GM23338 (cell line): ENCODE measurements at regions not wholly inside any gene's neighbourhood (a gene's known extent, or its start where the extent isn't known, plus 50 kb on each side); places are given as distances from the start of the nearest gene placed in this dataset.

Experiments
- CTCF ChIP-seq, 2 experiments: fragments of 200-600 bp in 1 of 2; sonication (generic) in 1 of 2; conservative IDR thresholded peaks; 2 replicates each; pipeline versions ENCODE4 v1.5.1 to v1.6.1; 2016 to 2017; ENCODE audit warnings: antibody characterized with exemption in 2 of 2, low read depth in 2 of 2, mild to moderate bottlenecking in 2 of 2, moderate library complexity in 1 of 2
- REST ChIP-seq: IDR thresholded peaks from one replicate; pipeline ENCODE4 v1.6.1; 2018; ENCODE audit warnings: antibody characterized with exemption; ENCODE audit not compliant: unreplicated experiment
- ZNF331 ChIP-seq: fragments of 250-450 bp; sonication (Bioruptor Pico); IDR thresholded peaks from 2 replicates; pipeline ENCODE4 v1.5.0; 2020; ENCODE audit warnings: low read depth, mild to moderate bottlenecking, moderate library complexity

- TF ChIP-seq ZNF331 (CRISPR knock-in tag) (no peak), REST (no peak), CTCF (conservative IDR thresholded peaks at IDR 0.05; ENCODE audit: low read depth in 2 of 2) (no peak)
Observed at GRCh38 chr4:125944966-125945365, 630.2 kb downstream of the FAT4 start.
